ENCODE measurements at regions not wholly inside any gene's neighbourhood (a gene's known extent, or its start where the extent isn't known, plus 50 kb on each side); places are given as distances from the start of the nearest gene placed in this dataset.
"Not testable (repeated sequence)": the region's sequence is repeated elsewhere in the genome, so short reads cannot be mapped to it uniquely, and the experiment has no call there.

- H3K4me1 ChIP-seq (ENCODE audit: control insufficient read depth in 4 of 4, insufficient read depth in 4 of 4, low read length in 3 of 4), result no peaks in the 10 kb centered on the region
- no peaks in the 10 kb centered on the region for H3K36me3 ChIP-seq (ENCODE audit: control insufficient read depth in 4 of 4, insufficient read depth in 3 of 4, low read depth in 1 of 4, low read length in 3 of 4)
- TF ChIP-seq SP1 (IDR thresholded peaks at IDR 0.05) (no peak), GABPA (IDR thresholded peaks at IDR 0.05 in 1 of 2, conservative IDR thresholded peaks at IDR 0.05 in 1 of 2) (no peak), TAF1 (conservative IDR thresholded peaks at IDR 0.05) (no peak), REST (IDR thresholded peaks at IDR 0.05) (no peak), HNF4G (IDR thresholded peaks at IDR 0.05) (no peak)
- no peaks in the 10 kb centered on the region for H3K9me3 ChIP-seq (ENCODE audit: control insufficient read depth in 4 of 4, low read length in 3 of 4)
- 55% methylated on average over 2 of the region's 2 CpGs for WGBS
- H3K4me3 ChIP-seq (ENCODE audit: low read depth in 1 of 3, low read length in 3 of 3), result no peak overlapping the region
- DNase-seq (ENCODE audit: low spot score), result no peak
- no peak overlapping the region for H3K27ac ChIP-seq (ENCODE audit: low read depth in 1 of 2, low read length in 2 of 2)
- H3K9ac ChIP-seq (ENCODE audit: low read depth in 1 of 2, low read length in 2 of 2), result no peak overlapping the region
- H3K27me3 ChIP-seq (ENCODE audit: control insufficient read depth in 4 of 4, insufficient read depth in 4 of 4, low read length in 3 of 4), result no peaks in the 10 kb centered on the region
Observed at GRCh38 chr3:135597855-135598254, 367.7 kb upstream of the PPP2R3A start.

GRCh38 chr3:135598597-135598996 is 366.9 kb upstream of the PPP2R3A start:
- H3K9ac ChIP-seq (ENCODE audit: low read depth in 1 of 2, low read length in 2 of 2), result no peak overlapping the region
- no peak overlapping the region for H3K4me3 ChIP-seq (ENCODE audit: low read depth in 1 of 3, low read length in 3 of 3)
- no peaks in the 10 kb centered on the region for H3K4me1 ChIP-seq (ENCODE audit: control insufficient read depth in 4 of 4, insufficient read depth in 4 of 4, low read length in 3 of 4)
- no peak for TF ChIP-seq HNF4G (IDR thresholded peaks at IDR 0.05)
- TF ChIP-seq FOXA1 (IDR thresholded peaks at IDR 0.05), result no peak
- no peak for TF ChIP-seq SP1 (IDR thresholded peaks at IDR 0.05)
- TF ChIP-seq JUND (IDR thresholded peaks at IDR 0.05), result no peak
- TF ChIP-seq GABPA (IDR thresholded peaks at IDR 0.05 in 1 of 2, conservative IDR thresholded peaks at IDR 0.05 in 1 of 2), result no peak
- no peak for TF ChIP-seq CTCF (IDR thresholded peaks at IDR 0.05; ENCODE audit: low read depth, low read length, missing input control)
- no peak for TF ChIP-seq REST (IDR thresholded peaks at IDR 0.05)
- TF ChIP-seq HNF4A (conservative IDR thresholded peaks at IDR 0.05), result no peak
- no peak for DNase-seq (ENCODE audit: low spot score)
- H3K27ac ChIP-seq (ENCODE audit: low read depth in 1 of 2, low read length in 2 of 2), result no peak overlapping the region
- 75% methylated on average over 2 of the region's 2 CpGs for WGBS
- H3K36me3 ChIP-seq (ENCODE audit: control insufficient read depth in 4 of 4, insufficient read depth in 3 of 4, low read depth in 1 of 4, low read length in 3 of 4), result no peaks in the 10 kb centered on the region
- no peaks in the 10 kb centered on the region for H3K9me3 ChIP-seq (ENCODE audit: control insufficient read depth in 4 of 4, low read length in 3 of 4)
- no peaks in the 10 kb centered on the region for H3K27me3 ChIP-seq (ENCODE audit: control insufficient read depth in 4 of 4, insufficient read depth in 4 of 4, low read length in 3 of 4)

- H3K27ac ChIP-seq (ENCODE audit: low read depth in 1 of 2, low read length in 2 of 2); H3K9me3 ChIP-seq (ENCODE audit: control insufficient read depth in 4 of 4, low read length in 3 of 4); H3K4me3 ChIP-seq (ENCODE audit: low read depth in 1 of 3, low read length in 3 of 3); H3K36me3 ChIP-seq (ENCODE audit: control insufficient read depth in 4 of 4, insufficient read depth in 3 of 4, low read depth in 1 of 4, low read length in 3 of 4); H3K27me3 ChIP-seq (ENCODE audit: control insufficient read depth in 4 of 4, insufficient read depth in 4 of 4, low read length in 3 of 4); H3K4me1 ChIP-seq (ENCODE audit: control insufficient read depth in 4 of 4, insufficient read depth in 4 of 4, low read length in 3 of 4); H3K9ac ChIP-seq (ENCODE audit: low read depth in 1 of 2, low read length in 2 of 2); DNase-seq (ENCODE audit: low spot score): not testable (repeated sequence)
- 78% methylated on average over 10 of the region's 10 CpGs for WGBS
Observed at GRCh38 chr3:135604512-135604911, 361.0 kb upstream of the PPP2R3A start.

Data from liver (tissue), 8 donors.